ENCODE measurements at regions not wholly inside any gene's neighbourhood (a gene's known extent, or its start where the extent isn't known, plus 50 kb on each side); places are given as distances from the start of the nearest gene placed in this dataset.

DNA sequence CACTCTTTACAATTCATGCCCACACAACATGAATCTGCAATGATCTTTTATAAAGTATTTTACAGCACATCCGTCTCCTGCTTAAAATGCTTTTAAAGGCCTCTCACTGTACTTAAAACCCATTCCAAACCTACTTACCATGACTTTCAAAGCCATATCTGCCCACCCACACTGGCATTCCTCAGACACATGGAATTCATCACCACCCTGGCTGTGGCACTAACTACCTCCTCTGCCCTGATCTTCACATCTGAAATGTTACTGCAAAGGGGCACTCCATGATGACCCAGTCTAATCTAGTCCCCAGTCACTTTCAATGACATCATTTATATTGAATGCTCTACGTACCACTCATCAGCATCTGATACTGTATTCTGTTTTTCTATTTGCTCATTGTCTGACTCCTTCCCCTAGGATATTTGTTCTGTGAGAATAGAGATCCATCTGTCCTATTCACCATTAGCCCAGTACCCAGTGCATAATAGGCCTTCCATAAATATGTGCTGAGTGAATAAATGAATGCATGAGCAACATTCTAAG, 193.2 kb upstream of the KIF2A start:
- Histone ChIP-seq H2AFZ (no peak overlapping the region), H3K4me1 (replicated peaks; ENCODE audit: insufficient read depth) (no peaks in the 10 kb centered on the region), H3F3A (ENCODE audit: insufficient read depth, low read depth) (no peaks in the 10 kb centered on the region), H3K4me3 (no peak overlapping the region), H3K9me3 (ENCODE audit: insufficient read depth, low read depth) (no peaks in the 10 kb centered on the region), H3K9me2 (ENCODE audit: insufficient read depth) (no peaks in the 10 kb centered on the region), H4K20me1 (ENCODE audit: insufficient read depth) (no peaks in the 10 kb centered on the region), H3K27ac (no peak overlapping the region), H3K4me2 (no peak overlapping the region), H3K27me3 (ENCODE audit: insufficient read depth, low read depth) (peaks cover 49% of the 10 kb centered on the region), H3K79me2 (ENCODE audit: low read depth) (no peaks in the 10 kb centered on the region), H3K36me3 (ENCODE audit: low read depth) (no peaks in the 10 kb centered on the region)
- no peak for DNase-seq
- POLR2A ChIA-PET (ENCODE audit: unreplicated experiment), result no interaction called here
- TF ChIP-seq, protein P1, sequence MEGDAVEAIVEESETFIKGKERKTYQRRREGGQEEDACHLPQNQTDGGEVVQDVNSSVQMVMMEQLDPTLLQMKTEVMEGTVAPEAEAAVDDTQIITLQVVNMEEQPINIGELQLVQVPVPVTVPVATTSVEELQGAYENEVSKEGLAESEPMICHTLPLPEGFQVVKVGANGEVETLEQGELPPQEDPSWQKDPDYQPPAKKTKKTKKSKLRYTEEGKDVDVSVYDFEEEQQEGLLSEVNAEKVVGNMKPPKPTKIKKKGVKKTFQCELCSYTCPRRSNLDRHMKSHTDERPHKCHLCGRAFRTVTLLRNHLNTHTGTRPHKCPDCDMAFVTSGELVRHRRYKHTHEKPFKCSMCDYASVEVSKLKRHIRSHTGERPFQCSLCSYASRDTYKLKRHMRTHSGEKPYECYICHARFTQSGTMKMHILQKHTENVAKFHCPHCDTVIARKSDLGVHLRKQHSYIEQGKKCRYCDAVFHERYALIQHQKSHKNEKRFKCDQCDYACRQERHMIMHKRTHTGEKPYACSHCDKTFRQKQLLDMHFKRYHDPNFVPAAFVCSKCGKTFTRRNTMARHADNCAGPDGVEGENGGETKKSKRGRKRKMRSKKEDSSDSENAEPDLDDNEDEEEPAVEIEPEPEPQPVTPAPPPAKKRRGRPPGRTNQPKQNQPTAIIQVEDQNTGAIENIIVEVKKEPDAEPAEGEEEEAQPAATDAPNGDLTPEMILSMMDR (conservative IDR thresholded peaks at IDR 0.05), result no peak
- TF ChIP-seq EZH2 (IDR thresholded peaks at IDR 0.05; ENCODE audit: low read depth), result no peak
- intact Hi-C loops (cut with micrococcal nuclease; ENCODE audit: unreplicated experiment), result no loop called here
- CTCF ChIA-PET, result no interaction called here
- no TSS peak for BruUV-seq (replicated peaks)

DNA sequence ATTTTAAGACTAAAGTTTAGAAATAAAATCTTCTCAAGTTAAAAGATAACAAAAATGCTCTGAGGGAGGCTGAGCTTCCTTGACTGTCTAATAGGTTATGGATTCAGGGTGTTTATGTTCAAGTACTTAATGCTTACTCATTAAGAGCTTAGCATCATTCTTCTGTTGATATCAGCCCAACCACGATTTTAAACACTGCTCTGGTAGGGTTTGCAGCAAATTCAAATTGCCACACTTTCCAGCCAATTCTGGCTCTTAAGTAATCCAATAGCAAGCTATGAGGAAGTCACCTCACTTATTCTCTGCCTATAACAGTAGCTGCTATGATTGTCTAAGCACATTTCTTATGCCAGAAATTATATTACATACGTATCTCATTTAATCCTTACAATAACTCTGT, 191.0 kb upstream of the KIF2A start:
- BruUV-seq (replicated peaks), result no TSS peak
- TF ChIP-seq, protein P1 (conservative IDR thresholded peaks at IDR 0.05), result no peak
- no peak for TF ChIP-seq EZH2 (IDR thresholded peaks at IDR 0.05; ENCODE audit: low read depth)
- no peaks in the 10 kb centered on the region for H3K79me2 ChIP-seq (ENCODE audit: low read depth)
- H3K9me2 ChIP-seq (ENCODE audit: insufficient read depth), result no peaks in the 10 kb centered on the region
- H3K4me3 ChIP-seq, result no peak overlapping the region
- H3K27ac ChIP-seq, result no peak overlapping the region
- no peak overlapping the region for H2AFZ ChIP-seq
- H3K4me2 ChIP-seq, result no peak overlapping the region
- ChIA-PET POLR2A (ENCODE audit: unreplicated experiment) (no interaction called here), CTCF (no interaction called here)
- intact Hi-C loops (cut with micrococcal nuclease; ENCODE audit: unreplicated experiment), result no loop called here
- no peaks in the 10 kb centered on the region for H3K9me3 ChIP-seq (ENCODE audit: insufficient read depth, low read depth)
- H3K4me1 ChIP-seq (replicated peaks; ENCODE audit: insufficient read depth), result no peaks in the 10 kb centered on the region
- no peaks in the 10 kb centered on the region for H3K36me3 ChIP-seq (ENCODE audit: low read depth)
- H3K27me3 ChIP-seq (ENCODE audit: insufficient read depth, low read depth), result peaks cover 57% of the 10 kb centered on the region
- no peaks in the 10 kb centered on the region for H3F3A ChIP-seq (ENCODE audit: insufficient read depth, low read depth)
- no peak for DNase-seq
- H4K20me1 ChIP-seq (ENCODE audit: insufficient read depth), result no peaks in the 10 kb centered on the region

DNA sequence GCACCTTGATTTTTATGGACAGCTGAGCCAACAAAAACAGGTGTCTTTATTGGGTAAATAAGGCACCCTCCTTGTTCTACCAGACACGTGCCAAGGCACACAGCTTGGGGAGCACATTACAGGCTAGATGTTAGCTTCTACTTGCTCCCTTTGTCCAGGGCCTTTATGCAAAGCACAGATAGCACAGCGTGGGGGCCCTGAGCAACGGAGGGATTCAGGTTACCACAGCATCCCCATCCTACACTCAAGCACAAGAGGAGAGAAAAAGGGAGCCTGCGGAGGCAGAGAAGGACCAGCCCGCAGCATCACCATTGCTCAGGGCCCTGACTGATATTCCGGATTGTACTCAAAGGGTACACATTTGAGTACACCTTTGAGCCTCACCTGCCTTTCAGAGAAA, 181.7 kb upstream of the KIF2A start:
- Histone ChIP-seq H3K4me2 (no peak overlapping the region), H3F3A (ENCODE audit: insufficient read depth, low read depth) (no peaks in the 10 kb centered on the region), H3K9me3 (ENCODE audit: insufficient read depth, low read depth) (no peaks in the 10 kb centered on the region), H4K20me1 (ENCODE audit: insufficient read depth) (no peaks in the 10 kb centered on the region), H3K9me2 (ENCODE audit: insufficient read depth) (no peaks in the 10 kb centered on the region), H3K36me3 (ENCODE audit: low read depth) (no peaks in the 10 kb centered on the region), H3K27me3 (ENCODE audit: insufficient read depth, low read depth) (peaks cover 17% of the 10 kb centered on the region), H2AFZ (no peak overlapping the region), H3K4me3 (no peak overlapping the region), H3K79me2 (ENCODE audit: low read depth) (no peaks in the 10 kb centered on the region), H3K4me1 (replicated peaks; ENCODE audit: insufficient read depth) (no peaks in the 10 kb centered on the region), H3K27ac (no peak overlapping the region)
- no peak for DNase-seq
- POLR2A ChIA-PET (ENCODE audit: unreplicated experiment), result no interaction called here
- intact Hi-C loops (cut with micrococcal nuclease; ENCODE audit: unreplicated experiment), result no loop called here
- TF ChIP-seq EZH2 (IDR thresholded peaks at IDR 0.05; ENCODE audit: low read depth), result no peak
- TF ChIP-seq, protein P1 (conservative IDR thresholded peaks at IDR 0.05), result no peak
- CTCF ChIA-PET, result no interaction called here
- no TSS peak for BruUV-seq (replicated peaks)
